ENCODE measurements at regions not wholly inside any gene's neighbourhood (a gene's known extent, or its start where the extent isn't known, plus 50 kb on each side); places are given as distances from the start of the nearest gene placed in this dataset.

DNA sequence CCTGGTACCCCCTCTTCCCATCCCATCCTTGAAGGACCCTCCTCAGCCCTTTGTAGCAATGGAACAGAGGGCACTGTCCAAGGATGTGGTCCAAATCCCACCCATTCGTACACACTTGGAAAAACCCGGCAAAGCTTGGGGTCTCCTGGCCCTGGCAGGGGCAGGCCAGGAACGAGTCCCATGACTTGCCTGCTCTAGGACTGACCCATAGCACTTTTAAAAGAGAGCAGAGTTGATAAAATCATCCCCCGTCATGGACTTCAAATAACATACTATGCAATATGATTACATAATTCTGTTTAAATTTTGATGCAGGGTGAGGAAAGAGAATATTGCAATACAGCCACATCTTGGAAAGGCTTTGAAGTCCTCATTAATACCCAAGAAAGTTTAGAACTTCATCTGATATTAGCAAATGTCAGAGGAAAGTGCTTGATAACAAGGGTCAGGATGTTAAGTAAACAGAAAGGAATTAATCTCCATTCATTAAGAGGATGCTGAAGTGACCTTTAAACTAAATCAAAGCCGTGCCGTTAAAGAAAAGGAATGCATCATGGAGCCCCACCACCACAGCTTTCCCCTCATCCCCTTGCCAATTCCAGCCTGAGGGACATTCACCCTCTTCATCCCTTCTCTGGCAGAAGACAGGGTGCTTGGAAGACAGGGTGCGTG, 60.7 kb upstream of the NXT1 start:
- TF ChIP-seq, protein P1, sequence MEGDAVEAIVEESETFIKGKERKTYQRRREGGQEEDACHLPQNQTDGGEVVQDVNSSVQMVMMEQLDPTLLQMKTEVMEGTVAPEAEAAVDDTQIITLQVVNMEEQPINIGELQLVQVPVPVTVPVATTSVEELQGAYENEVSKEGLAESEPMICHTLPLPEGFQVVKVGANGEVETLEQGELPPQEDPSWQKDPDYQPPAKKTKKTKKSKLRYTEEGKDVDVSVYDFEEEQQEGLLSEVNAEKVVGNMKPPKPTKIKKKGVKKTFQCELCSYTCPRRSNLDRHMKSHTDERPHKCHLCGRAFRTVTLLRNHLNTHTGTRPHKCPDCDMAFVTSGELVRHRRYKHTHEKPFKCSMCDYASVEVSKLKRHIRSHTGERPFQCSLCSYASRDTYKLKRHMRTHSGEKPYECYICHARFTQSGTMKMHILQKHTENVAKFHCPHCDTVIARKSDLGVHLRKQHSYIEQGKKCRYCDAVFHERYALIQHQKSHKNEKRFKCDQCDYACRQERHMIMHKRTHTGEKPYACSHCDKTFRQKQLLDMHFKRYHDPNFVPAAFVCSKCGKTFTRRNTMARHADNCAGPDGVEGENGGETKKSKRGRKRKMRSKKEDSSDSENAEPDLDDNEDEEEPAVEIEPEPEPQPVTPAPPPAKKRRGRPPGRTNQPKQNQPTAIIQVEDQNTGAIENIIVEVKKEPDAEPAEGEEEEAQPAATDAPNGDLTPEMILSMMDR (IDR thresholded peaks at IDR 0.05; ENCODE audit: low read depth, low read length): no peak
- no peaks in the 10 kb centered on the region for H3K9me3 ChIP-seq (ENCODE audit: low read depth)
- no peaks in the 10 kb centered on the region for H3K36me3 ChIP-seq
- no peak for DNase-seq (ENCODE audit: low read depth in 1 of 2, low spot score in 1 of 2)
- H3K4me3 ChIP-seq: no peak overlapping the region
- H3K27ac ChIP-seq: no peak overlapping the region
- peaks cover 7% of the 10 kb centered on the region for H3K4me1 ChIP-seq (ENCODE audit: low read depth)
- H3K27me3 ChIP-seq: no peaks in the 10 kb centered on the region

DNA sequence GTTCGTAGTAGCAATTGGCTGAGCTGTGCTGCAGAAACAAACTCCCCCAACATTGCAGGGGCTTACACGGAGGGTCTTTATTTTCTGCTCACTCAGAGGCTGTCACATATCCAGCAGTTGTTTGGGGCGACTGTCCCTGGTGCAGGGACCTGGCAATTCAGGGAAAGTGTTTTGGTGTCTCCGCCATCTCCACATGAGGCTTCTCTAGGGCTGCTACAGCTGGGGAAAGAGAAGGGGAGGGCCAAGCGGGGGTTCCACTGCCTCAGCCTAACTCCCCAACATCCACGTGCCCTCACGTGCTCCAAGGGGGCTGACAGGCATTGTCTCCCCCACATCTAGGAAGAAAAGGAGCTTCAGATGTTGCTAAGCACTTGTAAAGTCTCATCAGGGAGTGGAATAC, 61.3 kb upstream of the NXT1 start:
- Histone ChIP-seq H3K4me1 (ENCODE audit: low read depth) (peaks cover 7% of the 10 kb centered on the region), H3K27me3 (no peaks in the 10 kb centered on the region), H3K36me3 (no peaks in the 10 kb centered on the region), H3K9me3 (ENCODE audit: low read depth) (no peaks in the 10 kb centered on the region), H3K4me3 (no peak overlapping the region), H3K27ac (no peak overlapping the region)
- TF ChIP-seq, protein P1 (IDR thresholded peaks at IDR 0.05; ENCODE audit: low read depth, low read length): no peak
- no peak for DNase-seq (ENCODE audit: low read depth in 1 of 2, low spot score in 1 of 2)

DNA sequence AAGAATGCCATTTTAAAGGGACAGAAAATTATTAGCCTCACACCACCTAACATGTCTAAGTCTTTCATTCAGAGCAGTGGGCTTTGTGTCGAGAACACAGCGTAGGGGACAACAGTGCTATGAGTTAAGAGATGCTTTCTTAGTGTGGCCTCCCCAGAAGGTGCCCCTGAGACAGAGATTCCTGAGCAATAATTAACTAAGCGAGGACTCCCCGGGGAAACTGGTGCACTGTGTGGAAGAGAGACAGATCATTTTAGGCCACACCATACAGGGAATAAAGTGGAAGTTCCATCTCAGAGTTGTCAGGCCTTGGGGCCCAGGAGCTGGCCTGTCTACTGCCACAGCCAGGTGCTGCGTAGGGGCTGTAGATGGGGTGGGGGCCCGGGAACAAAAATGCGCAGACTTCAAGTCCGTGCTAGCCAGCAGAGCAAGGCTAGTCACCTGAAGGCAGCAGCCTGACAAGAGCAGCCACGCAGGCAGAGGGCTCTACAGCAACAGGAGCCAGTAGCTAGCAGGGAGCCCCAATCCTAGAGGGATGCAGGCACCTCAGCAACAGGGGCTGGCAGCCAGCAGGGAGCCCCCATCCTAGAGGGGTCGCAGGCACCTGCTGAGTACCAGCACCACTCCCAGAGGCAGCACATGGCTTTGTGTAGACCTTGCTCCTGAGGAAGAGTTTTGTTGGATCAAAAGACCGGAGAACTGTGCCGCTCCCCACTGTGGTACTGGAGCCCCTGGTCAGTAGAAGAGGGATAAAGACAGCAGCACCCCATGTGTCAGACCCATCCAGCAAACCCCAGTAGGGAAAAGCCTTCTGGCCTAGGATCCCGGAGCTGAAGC, 63.0 kb upstream of the NXT1 start:
- Histone ChIP-seq H3K36me3 (no peaks in the 10 kb centered on the region), H3K4me3 (no peak overlapping the region), H3K9me3 (ENCODE audit: low read depth) (no peaks in the 10 kb centered on the region), H3K4me1 (ENCODE audit: low read depth) (no peaks in the 10 kb centered on the region), H3K27me3 (no peaks in the 10 kb centered on the region), H3K27ac (no peak overlapping the region)
- no peak for DNase-seq (ENCODE audit: low read depth in 1 of 2, low spot score in 1 of 2)
- TF ChIP-seq, protein P1 (IDR thresholded peaks at IDR 0.05; ENCODE audit: low read depth, low read length): no peak

DNA sequence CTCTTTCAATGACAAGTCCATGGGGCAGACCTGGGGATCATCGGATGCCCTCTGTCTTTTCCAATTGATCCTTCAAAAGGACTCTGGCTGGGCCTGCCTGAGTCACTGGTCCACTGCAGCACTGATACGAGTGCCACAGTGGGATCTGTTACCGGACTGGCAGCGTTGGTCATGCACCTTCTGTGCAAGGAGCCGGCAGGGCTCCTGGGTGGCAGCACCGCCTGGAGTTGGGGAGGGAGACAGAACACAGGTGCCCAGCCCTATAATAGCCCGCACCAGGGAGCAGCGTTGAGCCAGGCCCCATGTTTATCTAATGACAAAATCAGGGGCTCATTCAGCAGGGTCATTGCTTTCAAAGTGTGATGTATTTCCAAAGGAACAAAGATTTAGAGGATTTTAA, 64.2 kb upstream of the NXT1 start:
- Histone ChIP-seq H3K27ac (no peak overlapping the region), H3K4me3 (no peak overlapping the region), H3K27me3 (no peaks in the 10 kb centered on the region), H3K9me3 (ENCODE audit: low read depth) (no peaks in the 10 kb centered on the region), H3K4me1 (ENCODE audit: low read depth) (no peaks in the 10 kb centered on the region), H3K36me3 (no peaks in the 10 kb centered on the region)
- DNase-seq (ENCODE audit: low read depth in 1 of 2, low spot score in 1 of 2): no peak
- TF ChIP-seq, protein P1 (IDR thresholded peaks at IDR 0.05; ENCODE audit: low read depth, low read length): no peak

DNA sequence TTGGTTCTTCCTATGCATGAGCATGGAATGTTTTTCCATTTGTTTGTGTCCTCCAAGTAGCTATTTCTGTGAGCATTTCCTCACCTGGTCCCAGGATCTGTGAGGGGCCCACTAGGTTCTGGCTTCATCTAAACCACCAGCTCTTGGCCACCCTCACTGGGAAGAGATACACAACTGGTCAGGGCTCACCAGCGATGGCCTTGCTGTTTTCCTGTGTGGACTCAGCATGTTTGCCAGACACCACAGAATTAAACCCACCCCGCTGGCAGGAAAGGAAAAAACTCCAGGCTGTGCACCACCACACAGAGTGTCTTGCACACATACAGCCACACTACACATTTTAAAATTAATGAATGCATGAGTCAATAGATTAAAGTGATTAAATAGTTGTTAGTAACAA, 65.1 kb upstream of the NXT1 start:
- Histone ChIP-seq H3K27me3 (no peaks in the 10 kb centered on the region), H3K36me3 (no peaks in the 10 kb centered on the region), H3K27ac (no peak overlapping the region), H3K4me3 (no peak overlapping the region), H3K9me3 (ENCODE audit: low read depth) (no peaks in the 10 kb centered on the region), H3K4me1 (ENCODE audit: low read depth) (no peaks in the 10 kb centered on the region)
- TF ChIP-seq, protein P1 (IDR thresholded peaks at IDR 0.05; ENCODE audit: low read depth, low read length): no peak
- DNase-seq (ENCODE audit: low read depth in 1 of 2, low spot score in 1 of 2): no peak
